Stimulated activated CD4-positive, alpha-beta T cell treated with anti-CD3 and anti-CD28 coated beads, Interleukin-12 subunit alpha, Interleukin-12 subunit beta, amount 100 ng/mL, for 4 hours (primary cell): ENCODE measurements at regions not wholly inside any gene's neighbourhood (a gene's known extent, or its start where the extent isn't known, plus 50 kb on each side); places are given as distances from the start of the nearest gene placed in this dataset.
"Not testable (repeated sequence)": the region's sequence is repeated elsewhere in the genome, so short reads cannot be mapped to it uniquely, and the experiment has no call there.

Experiments
- DNase-seq: peaks from one replicate; pipeline ENCODE4 v3.0.0-alpha.2; 2020

DNA sequence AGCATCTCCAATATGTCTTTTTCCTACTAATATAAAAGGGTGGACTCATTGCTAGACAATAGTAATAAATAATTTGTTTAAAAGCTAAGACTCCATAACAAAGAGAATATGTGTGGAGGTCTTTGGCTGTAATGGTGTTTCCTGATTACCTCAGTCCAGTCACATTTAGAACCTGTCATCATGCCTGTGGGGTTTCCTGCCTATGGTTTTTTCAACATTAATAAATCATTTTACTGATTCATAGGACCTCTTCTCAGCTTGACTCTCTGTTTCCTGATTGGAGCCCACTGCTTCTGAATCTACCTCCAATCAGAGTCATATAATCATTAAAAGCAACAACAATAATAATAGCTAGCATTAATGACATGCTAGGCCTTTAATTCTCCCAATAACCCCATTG is 52.4 kb upstream of the GNAI1 start:
- no peak for DNase-seq

DNA sequence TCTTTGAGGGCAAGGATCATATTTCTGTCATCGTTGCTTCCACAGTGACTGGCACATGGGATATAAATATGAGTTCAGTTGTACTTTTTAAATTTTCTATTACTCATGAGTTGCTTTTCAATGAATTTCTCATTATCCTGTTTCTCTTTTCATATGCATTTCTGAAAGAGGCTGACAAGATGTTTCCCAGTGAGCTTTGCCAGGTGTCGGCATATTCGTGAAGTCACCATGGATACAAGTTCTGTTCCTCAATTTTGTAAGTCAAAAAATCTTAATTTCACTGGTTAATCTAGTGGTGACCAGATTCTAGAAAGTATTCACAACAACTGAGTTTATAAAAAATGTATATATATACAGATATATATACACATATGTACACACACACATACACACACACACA is 55.7 kb upstream of the GNAI1 start:
- no peak for DNase-seq

DNA sequence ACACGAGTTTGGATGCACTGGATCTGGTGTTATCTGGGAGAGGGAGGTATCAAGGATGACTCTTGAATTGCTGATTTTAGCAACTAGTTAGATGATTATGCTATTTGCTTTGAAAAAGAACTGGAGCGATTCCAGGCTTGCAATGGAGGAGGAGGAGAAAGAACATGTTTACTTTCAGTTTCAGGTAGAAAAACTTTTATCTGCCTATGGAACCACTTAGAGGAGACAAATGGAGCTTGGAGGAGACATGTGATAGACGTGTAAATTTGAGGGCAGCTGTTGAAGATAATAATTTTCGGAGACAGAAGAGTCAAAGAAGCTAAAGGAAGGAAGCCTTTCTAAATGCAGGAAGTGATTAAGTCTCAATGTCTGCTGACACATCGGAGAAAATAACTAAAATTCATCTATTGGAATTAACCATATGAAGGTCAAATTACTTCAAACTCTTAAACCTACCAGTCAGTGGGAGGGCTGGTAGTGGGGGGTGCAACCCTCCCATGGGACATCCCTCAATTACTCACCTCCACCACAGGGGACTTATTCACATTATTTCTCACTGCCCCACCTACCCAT is 56.4 kb upstream of the GNAI1 start:
- no peak for DNase-seq

DNA sequence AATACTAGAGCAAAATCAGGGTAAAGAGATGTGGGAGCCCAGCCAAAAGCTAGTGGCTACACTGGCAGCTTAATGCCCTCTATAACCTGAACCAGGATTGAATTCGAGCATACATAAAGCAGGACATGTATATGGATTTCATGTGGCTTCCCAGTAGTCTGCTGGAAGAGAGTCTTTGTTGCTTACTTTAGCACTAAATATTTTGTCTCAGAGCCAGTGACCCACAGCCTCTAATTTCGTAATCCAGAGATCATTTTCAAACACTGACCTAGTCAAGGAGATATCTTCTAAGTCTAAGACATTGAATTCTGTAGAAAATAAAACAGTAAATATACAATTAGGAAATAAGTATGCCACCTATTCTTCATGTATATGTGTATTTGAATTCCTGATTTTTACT is 64.2 kb upstream of the GNAI1 start:
- no peak for DNase-seq

DNA sequence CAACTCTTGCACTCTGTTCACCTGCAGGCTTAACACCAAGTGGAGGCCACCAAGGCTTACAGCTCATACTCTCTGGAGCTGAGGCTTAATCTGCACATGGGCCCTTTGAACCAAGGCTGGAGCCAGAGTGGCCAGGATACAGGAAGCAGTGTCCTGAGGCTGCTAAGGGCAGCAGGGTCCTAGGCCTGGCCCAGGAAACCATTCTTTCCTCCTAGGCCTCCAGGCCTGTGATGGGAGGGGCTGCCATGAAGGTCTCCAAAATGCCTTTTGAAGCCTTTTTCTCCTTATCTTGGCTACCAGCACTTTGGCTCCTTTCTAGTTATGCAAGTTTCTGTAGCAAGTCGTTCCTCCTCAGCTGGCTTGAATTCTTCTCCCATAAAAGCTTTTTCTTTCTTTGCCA is 68.0 kb upstream of the GNAI1 start:
- DNase-seq, result no peak

DNA sequence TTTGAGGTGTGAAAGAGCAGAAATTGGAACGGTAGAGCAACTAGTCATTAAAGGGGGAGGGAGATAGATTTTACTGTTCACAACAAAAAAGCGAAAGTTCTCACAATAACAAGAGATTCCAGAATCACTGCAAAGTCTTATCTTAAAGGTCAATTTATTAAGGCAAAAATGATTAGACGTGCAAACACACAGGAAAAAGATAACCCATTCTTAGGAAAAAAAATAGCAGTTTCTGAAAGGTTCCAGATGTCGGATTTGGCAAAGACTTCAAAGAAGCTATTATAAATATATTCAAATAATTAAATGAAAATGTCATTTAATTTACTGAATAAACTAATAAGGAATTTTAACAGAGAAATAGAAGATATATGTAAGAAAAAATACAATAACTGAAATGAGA is 70.8 kb upstream of the GNAI1 start:
- DNase-seq, result no peak

DNA sequence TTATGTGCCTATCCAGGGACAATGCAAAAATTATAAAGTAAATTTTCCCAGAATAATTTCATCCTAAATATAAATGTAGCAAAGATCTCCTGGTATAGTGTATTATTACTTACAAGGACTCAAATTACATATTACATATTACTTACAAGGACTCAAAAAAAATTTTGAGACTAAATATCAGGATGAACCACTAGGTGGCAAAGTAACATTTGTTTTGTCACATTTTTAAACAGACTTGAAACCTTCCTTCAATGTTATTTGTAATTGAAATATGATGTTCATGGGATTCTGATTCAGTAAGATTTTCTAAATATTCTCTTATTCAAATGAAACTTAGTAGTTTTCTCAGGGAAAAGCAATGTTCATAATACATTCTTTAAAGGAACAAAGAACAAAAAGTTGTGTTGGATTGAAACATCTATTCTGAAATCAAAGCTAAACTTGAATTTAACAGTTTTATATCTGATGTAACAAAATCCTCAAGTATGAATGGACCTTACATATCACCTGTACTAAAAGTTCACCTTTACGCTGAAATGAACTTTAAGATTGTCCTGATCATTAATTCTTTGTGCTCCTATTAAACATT is 74.3 kb upstream of the GNAI1 start:
- DNase-seq, result no peak

DNA sequence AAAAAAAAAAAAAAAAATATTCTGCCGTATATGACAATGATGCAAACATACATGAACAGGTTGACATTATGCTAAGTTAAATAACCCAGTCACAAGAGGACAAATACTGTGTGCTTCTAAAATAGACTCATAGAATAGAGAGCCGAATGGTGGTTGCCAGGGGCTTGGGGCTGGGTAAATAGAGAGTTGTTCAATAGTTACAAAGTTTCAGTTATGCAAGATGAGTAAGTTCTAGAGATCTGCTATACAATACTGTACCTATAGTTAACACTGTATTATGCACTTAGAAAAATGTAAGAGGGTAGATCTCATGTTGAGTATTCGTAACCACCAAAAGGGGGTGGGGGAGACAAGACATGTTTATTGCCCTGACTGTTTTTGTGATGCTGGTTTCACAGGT is 77.1 kb upstream of the GNAI1 start:
- DNase-seq, result no peak

DNA sequence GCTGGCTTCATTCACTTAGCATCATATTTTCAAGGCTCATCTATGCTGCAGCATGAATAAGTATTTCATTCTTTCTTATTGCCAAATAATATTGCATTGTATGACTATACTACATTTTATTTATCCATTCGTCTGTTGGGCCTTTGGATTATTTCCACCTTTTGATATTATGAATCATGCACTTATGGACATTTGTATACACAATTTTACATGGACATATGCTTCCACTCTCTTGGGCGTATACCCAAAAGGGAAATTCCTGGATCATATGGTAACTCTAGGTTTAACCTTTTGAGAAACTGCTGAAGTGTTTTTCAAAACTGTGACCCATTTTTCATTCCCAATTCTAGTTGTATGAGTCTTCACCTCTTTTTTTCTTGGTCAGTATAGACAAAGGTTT is 80.3 kb upstream of the GNAI1 start:
- DNase-seq, result no peak

DNA sequence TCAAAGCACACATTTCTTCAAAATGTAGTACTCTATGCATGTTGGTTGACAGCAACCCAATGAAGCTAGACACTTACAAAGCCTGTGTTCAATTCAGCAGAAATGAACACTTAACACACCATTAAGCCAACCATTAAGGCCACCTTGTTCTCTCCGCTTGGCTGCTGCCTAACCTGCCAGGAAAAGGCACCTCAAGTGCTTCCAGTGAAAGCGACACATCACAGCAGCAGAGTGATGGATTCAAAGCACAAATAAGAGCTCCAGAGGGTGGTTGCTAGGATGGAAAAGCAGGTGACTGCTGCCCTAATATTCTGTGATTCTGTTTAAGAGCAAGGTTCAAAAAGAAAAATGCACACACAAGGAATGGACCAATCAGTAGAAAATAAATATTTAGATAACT is 81.5 kb upstream of the GNAI1 start:
- no peak for DNase-seq

DNA sequence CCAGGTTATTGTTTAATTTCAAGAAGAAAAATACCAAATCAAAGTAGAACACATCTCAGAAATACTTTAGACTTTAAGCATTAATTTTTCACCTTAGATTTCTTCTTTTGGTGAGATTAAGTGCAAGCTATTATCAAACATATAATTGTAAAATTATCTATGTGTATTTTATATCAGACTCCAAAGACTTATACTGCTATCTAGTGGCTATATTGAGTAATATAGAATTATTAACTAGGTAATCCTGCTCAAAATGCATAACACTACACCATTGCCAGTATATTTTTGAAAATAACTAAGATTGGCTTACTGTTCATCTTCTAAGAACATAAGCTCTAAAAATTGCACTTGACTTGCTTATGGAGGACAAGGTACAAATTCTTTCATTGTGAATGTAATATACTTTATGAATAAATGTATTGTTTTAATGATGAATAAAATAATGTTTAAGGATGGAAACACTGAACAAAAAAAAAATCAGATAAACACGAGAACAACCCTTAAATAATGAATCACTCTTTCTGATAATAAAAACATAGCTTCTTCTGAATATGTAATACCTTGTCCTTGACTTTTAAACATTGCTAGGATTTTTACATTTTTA is 86.7 kb upstream of the GNAI1 start:
- no peak for DNase-seq

DNA sequence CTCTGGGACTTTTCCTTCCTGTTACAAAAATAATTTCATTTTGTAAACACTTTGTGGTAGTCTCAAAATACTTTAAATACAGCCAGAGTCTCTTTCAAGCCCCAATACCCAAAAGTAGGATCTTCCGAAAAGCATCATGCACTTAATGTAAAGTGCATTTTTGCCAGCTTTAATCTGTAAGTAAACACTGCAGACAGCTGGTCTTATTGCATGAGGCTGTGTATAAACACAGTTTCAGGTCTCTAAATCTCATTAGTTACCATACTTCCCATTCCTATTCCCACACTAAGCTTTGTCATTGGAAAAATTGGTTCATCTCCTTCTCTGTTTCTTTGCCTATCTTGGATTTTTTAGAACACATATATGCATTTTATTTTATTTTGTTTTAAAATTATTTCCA is 87.6 kb upstream of the GNAI1 start:
- no peak for DNase-seq

DNA sequence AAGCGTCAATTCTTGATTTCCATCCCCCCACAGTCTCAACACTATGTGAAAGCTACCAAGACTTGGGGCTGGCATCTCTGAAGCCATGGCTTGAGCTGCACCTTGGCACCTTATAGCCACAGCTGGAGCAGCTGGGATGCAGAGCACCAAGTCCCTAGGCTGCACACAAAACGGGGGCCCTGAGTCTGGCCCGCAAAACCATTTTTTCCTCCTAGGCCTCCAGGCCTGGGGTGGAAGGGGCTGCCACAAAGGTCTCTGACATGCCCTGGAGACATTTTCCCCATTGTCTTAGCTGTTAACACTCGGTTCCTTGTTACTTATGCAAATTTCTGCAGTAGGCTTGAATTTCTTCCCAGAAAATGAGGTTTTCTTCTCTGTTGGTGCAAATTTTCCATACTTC is 89.8 kb upstream of the GNAI1 start:
- no peak for DNase-seq

DNA sequence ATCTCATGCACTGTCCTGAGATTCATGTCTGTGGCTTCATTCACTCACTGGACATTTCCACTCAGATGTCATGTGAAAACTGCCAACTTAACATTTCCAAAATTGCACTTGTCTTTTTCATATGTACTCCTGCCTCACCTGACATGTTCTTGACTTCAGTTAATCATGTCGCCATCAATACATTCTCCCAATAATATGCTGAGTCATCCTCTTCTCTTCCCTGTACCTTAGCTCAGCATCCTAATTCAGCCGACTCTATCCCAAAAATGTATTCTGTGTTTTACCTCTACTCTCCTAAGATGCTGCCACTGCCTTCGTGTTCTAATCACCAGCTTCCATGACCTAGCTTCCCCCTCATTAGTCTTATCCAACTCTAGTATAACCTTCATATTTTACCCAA is 93.9 kb upstream of the GNAI1 start:
- no peak for DNase-seq

DNA sequence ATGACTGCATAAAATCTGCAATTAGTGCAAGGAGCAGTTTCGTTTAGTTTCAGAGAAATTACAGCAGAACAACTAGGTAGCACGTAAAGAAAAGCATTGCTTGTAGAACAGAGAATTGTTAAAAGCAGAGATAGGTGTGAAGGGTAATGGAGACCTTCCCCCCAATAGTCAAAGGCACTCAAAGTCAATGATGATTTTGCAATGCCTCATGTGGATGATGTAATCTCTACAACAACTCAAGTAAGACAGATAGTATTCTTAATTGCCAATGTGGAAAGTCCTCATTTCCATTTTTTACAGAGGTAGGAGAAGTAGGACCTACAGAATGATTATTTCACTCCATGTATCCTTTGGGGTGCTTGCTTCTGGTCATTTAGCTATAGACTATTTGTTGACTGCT is 94.3 kb upstream of the GNAI1 start:
- no peak for DNase-seq

DNA sequence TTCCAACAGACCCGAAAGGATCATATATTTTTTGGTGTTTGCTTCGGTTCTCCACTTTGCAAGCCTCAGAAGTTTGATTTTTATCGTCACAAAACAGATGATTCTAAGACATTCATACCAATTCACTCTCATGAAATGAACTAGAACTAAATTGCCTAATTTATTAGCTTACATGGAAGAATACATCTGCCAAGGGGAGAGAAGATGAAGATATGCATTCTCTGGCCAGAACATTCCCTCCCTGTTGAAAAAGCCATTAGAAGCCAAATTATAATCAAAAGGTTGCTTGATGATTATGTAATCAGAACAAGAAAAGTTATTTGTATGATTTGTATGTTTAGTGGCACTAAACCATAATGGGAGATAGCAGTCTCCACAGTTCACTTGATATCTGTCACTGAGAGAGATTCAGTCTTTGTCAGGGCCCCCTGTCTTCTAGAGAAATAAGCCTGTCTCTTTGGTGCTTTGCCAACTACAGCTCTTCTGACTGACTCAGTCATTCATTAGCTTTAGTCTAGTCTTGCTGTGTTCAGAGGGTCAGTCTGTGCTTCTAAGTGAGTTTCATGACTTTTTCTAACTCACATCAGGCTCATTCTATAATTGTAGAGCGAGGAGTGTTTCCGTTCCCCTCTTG is 95.3 kb upstream of the GNAI1 start:
- DNase-seq, result no peak

DNA sequence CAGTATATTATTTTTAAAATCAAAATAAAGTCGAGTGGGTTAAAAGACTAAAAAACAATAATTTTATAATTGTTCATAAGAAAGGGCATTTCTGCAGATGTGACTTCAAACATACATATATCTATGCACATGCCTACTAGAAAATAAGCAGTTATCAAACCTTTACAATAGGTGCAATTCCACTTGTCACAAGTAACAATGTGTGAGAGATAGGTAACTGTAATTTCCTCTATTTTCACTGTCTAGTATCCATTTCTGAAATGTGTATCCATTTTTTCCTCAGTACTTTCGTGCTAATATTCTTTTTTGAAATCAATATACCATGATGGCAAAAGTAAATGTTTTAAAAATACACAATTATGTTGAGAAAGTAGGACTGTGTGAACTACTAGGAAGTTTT is 96.9 kb upstream of the GNAI1 start:
- DNase-seq, result no peak

DNA sequence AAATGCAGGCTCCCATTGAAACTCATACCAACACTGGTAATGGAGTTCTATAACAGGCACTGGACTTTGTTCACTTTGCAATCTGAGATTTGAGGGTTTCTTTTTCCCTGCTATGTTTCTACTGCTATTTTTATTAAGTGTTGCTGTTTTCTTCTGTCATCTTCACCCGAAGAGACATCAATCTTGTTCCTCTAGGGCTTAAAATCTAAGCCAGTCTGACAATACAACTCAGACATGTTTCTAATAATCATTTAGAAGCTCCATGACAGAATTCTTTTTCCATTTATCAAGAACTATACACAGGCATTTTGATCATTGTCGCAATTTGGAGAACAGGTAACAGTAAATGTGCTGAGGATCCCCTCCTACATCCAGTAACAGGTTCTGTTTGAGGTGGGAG is 98.5 kb upstream of the GNAI1 start:
- DNase-seq, result no peak

DNA sequence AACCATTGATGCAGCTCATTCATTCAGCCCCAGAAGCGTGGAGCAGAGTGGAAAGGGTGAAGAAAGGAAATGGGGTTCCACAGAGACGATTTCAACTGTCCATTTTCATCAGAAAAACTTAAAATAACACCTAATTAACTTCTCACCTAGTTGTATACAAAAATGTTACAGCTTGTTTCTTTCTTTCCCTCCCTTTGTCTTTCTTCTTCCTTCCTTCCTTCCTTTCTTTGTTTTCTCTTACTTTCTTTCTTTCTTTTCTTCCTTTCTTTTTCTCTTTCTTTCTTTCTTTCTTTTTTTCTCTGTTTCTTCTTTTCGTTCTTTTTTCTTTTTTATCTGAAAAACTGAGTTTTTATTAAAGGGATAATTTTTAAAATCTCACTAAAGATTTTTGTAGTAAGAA is 105.9 kb upstream of the GNAI1 start:
- DNase-seq, result no peak

DNA sequence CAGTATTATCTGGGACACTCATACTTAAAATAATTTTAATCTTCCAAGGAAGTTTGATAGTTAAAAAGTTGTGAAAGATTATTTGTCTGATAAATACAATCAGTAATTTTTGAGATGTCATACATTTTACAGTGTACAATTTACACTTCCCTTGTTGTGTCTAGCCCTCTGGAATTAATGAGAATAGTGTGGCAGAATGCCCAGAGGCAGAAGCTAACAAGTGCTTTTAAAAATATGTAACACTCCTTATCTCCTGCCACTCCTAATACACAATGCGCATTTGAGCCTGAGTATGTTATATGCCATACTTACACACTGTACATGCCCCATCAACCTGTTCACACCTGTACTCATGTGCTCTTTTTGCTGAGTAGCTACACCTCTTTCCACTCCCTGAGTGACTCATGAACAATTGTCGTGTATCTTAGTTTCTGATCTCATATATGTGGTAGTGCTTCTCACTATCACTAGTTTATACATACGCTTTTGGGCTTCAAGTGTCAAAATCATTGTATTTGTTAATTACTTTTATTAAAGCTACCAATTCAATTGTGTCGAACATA is 106.9 kb upstream of the GNAI1 start:
- DNase-seq, result no peak

DNA sequence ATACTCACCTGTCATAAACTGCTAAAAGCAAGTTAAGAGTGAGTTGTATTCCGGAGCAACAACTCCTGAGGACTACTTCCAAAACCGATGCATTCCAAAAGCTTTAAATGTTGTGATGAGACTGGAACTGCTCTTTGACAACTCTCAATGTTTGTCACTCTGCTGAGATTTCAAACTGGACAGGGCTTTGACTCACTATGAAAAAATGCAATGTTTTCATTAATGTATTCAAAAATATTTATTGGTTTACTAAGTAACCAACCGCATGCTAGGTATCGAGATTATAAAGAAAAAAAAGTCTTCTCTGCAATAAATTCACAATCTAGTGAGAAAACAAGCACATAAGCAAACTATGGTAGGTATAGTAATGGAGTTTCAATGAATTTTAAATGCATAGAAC is 107.9 kb upstream of the GNAI1 start:
- no peak for DNase-seq

DNA sequence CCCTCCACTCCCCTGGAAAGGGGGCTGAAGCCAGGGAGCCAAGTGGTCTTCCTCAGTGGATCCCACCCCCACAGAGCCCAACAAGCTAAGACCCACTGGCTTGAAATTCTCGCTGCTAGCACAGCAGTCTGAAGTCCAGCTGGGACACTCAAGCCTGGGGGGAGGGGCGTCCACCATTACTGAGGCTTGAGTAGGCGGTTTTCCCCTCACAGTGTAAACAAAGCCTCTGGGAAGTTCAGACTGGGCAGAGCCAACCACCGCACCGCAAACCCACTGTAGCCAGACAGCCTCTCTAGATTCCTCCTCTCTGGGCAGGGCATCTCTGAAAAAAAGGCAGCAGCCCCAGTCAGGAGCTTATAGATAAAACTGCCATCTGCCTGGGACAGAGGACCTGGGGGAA is 114.4 kb upstream of the GNAI1 start:
- not testable (repeated sequence) for DNase-seq

DNA sequence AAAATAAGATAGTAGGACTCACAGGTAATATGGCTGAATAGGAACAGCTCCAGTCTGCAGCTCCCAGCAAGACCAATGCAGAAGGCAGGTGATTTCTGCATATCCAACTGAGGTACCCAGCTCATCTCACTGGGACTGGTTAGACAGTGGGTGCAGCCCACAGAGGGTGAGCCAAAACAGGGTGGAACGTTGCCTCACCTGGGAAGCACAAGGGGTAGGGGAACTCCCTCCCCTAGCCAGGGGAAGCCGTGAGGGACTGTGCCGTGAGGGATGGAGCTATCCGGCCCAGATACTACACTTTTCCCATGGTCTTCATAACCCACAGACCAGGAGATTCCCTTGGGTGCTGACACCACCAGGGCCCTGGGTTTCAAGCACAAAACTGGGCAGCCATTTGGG is 114.8 kb upstream of the GNAI1 start:
- not testable (repeated sequence) for DNase-seq
